PC-3 (cell line): ENCODE measurements at regions not wholly inside any gene's neighbourhood (a gene's known extent, or its start where the extent isn't known, plus 50 kb on each side); places are given as distances from the start of the nearest gene placed in this dataset.

Source experiments
- ATAC-seq: fragments of 200-7000 bp; cut with Tn5 transposase; 2 replicates; pipeline ENCODE4 v1.9.1; 2020; ENCODE audit warnings: mild to moderate bottlenecking, moderate library complexity
- BruUV-seq: library from RNA; stranded (reverse); fragments of 400-500 nt; replicated peaks from 2 replicates; lab custom pipeline; 2021; lab: Mats Ljungman, UMichigan
- CTCF ChIA-PET: fragments of 300-600 bp; sonication (Branson Sonifier 250); formaldehyde crosslinking; loops from one replicate; lab custom pipeline; 2022; ENCODE audit warnings: antibody characterized with exemption; lab: Charles Lee
- POLR2A ChIA-PET: fragments of 300-600 bp; sonication (Branson Sonifier 250); formaldehyde crosslinking; loops from one replicate; lab custom pipeline; 2022; ENCODE audit warnings: antibody characterized with exemption; ENCODE audit not compliant: unreplicated experiment; lab: Charles Lee
- DNase-seq: peaks from one replicate; pipeline ENCODE4 v3.0.0-alpha.2; 2015
- H2AFZ ChIP-seq: fragments of 300-600 bp; sonication (generic); 2 replicates; pipeline ENCODE4 v1.6.0; 2016; ENCODE audit warnings: antibody characterized with exemption, low read length
- H3F3A ChIP-seq: fragments of 300-600 bp; sonication (generic); one replicate; pipeline ENCODE4 v1.6.0; 2017; ENCODE audit warnings: antibody characterized with exemption, low read length, control low read depth, mild to moderate bottlenecking; ENCODE audit not compliant: unreplicated experiment
- H3K27ac ChIP-seq: fragments of 300-600 bp; sonication (generic); 2 replicates; pipeline ENCODE4 v1.5.1; 2016; ENCODE audit warnings: mild to moderate bottlenecking, low read length
- H3K27me3 ChIP-seq: fragments of 300-600 bp; sonication (generic); 2 replicates; pipeline ENCODE4 v1.6.1; 2016; ENCODE audit warnings: low read length, mixed read lengths
- H3K36me3 ChIP-seq: fragments of 300-600 bp; sonication (generic); 2 replicates; pipeline ENCODE4 v1.6.1; 2016; ENCODE audit warnings: low read depth, mixed run types, low read length, mixed read lengths
- H3K4me1 ChIP-seq: fragments of 300-600 bp; sonication (generic); 2 replicates; pipeline ENCODE4 v1.5.1; 2016; ENCODE audit warnings: low read length; ENCODE audit not compliant: insufficient read depth
- H3K4me2 ChIP-seq: fragments of 300-600 bp; sonication (generic); 2 replicates; pipeline ENCODE4 v1.6.0; 2016; ENCODE audit warnings: low read length
- H3K4me3 ChIP-seq: fragments of 300-600 bp; sonication (generic); 2 replicates; pipeline ENCODE4 v1.5.1; 2016; ENCODE audit warnings: mild to moderate bottlenecking, low read length, mixed read lengths
- H3K79me2 ChIP-seq: fragments of 300-600 bp; sonication (generic); 2 replicates; pipeline ENCODE4 v1.6.1; 2017; ENCODE audit warnings: low read length, mixed read lengths
- H3K9ac ChIP-seq: fragments of 300-600 bp; sonication (generic); 2 replicates; pipeline ENCODE4 v1.6.0; 2016; ENCODE audit warnings: mild to moderate bottlenecking, low read length
- H3K9me2 ChIP-seq: fragments of 300-600 bp; sonication (generic); replicated peaks from 2 replicates; pipeline ENCODE4 v1.6.1; 2016; ENCODE audit warnings: mixed run types, low read length, mixed read lengths
- H3K9me3 ChIP-seq: fragments of 300-600 bp; sonication (generic); 2 replicates; pipeline ENCODE4 v1.6.1; 2016; ENCODE audit warnings: low read length, mixed read lengths
- H4K20me1 ChIP-seq: fragments of 300-600 bp; sonication (generic); 2 replicates; pipeline ENCODE4 v1.6.1; 2016; ENCODE audit warnings: low read length, mixed read lengths
- CTCF ChIP-seq: fragments of 300-600 bp; sonication (generic); conservative IDR thresholded peaks from 2 replicates; pipeline ENCODE4 v1.5.1; 2017; ENCODE audit warnings: antibody characterized with exemption, low read depth, mild to moderate bottlenecking, low read length
- EZH2 ChIP-seq: fragments of 300-600 bp; sonication (generic); IDR thresholded peaks from one replicate; pipeline ENCODE4 v1.6.1; 2017; ENCODE audit warnings: antibody characterized with exemption, mild to moderate bottlenecking, low read length; ENCODE audit not compliant: unreplicated experiment
- EZH2phosphoT487 ChIP-seq: fragments of 300-600 bp; sonication (generic); IDR thresholded peaks from 2 replicates; pipeline ENCODE4 v1.6.1; 2018; ENCODE audit warnings: mild to moderate bottlenecking, antibody characterized with exemption, low read length, borderline replicate concordance
- intact Hi-C: fragments of 100-400 bp; cut with micrococcal nuclease; formaldehyde crosslinking; loops from 2 replicates; pipeline ENCODE4 v1.9.0; 2023

GRCh38 chr1:195915826-195916225 is 692.4 kb downstream of the KCNT2 start:
- CTCF ChIA-PET: no interaction called here

GRCh38 chr1:195909061-195909460 is 699.2 kb downstream of the KCNT2 start:
- no peaks in the 10 kb centered on the region for H3K9me3 ChIP-seq
- no peak for TF ChIP-seq EZH2
- no peak for TF ChIP-seq EZH2phosphoT487
- no peak for TF ChIP-seq CTCF
- CTCF ChIA-PET: no interaction called here
- H3K4me1 ChIP-seq: no peaks in the 10 kb centered on the region
- no peak overlapping the region for H3K4me3 ChIP-seq
- no peaks in the 10 kb centered on the region for H3K79me2 ChIP-seq
- ATAC-seq (no peak), DNase-seq (no peak)
- no peaks in the 10 kb centered on the region for H3F3A ChIP-seq
- H2AFZ ChIP-seq: no peak overlapping the region
- H3K36me3 ChIP-seq: no peaks in the 10 kb centered on the region
- POLR2A ChIA-PET: no interaction called here
- H3K27ac ChIP-seq: no peak overlapping the region
- no peaks in the 10 kb centered on the region for H4K20me1 ChIP-seq
- H3K4me2 ChIP-seq: no peak overlapping the region
- no TSS peak for BruUV-seq
- H3K9ac ChIP-seq: no peak overlapping the region
- H3K9me2 ChIP-seq: no peaks in the 10 kb centered on the region
- intact Hi-C loops: no loop called here
- no peaks in the 10 kb centered on the region for H3K27me3 ChIP-seq

More at GRCh38 chr1:195915826-195916225, 692.4 kb downstream of the KCNT2 start:
- Histone ChIP-seq H3K4me2 (no peak overlapping the region), H3K4me3 (no peak overlapping the region), H3K79me2 (no peaks in the 10 kb centered on the region), H3K9ac (no peak overlapping the region), H4K20me1 (no peaks in the 10 kb centered on the region), H3K36me3 (no peaks in the 10 kb centered on the region), H3K27ac (no peak overlapping the region), H3K27me3 (no peaks in the 10 kb centered on the region), H3K9me2 (no peaks in the 10 kb centered on the region), H3K9me3 (no peaks in the 10 kb centered on the region), H2AFZ (no peak overlapping the region), H3K4me1 (no peaks in the 10 kb centered on the region), H3F3A (no peaks in the 10 kb centered on the region)
- POLR2A ChIA-PET: no interaction called here
- DNase-seq (no peak), ATAC-seq (no peak)
- BruUV-seq: no TSS peak
- TF ChIP-seq EZH2phosphoT487 (no peak), EZH2 (no peak), CTCF (no peak)
- intact Hi-C loops: no loop called here

- TF ChIP-seq EZH2 (no peak), EZH2phosphoT487 (no peak), CTCF (no peak)
- no peak overlapping the region for H3K9ac ChIP-seq
- H3K27ac ChIP-seq: no peak overlapping the region
- intact Hi-C loops: no loop called here
- POLR2A ChIA-PET: no interaction called here
- H3K9me2 ChIP-seq: no peaks in the 10 kb centered on the region
- H3K4me3 ChIP-seq: no peak overlapping the region
- ATAC-seq (peak; percentile 27; the same call in 1 of the 2 replicates), DNase-seq (peak; percentile 4)
- H2AFZ ChIP-seq: no peak overlapping the region
- H3K27me3 ChIP-seq: no peaks in the 10 kb centered on the region
- no peak overlapping the region for H3K4me2 ChIP-seq
- H3K79me2 ChIP-seq: no peaks in the 10 kb centered on the region
- no TSS peak for BruUV-seq
- no peaks in the 10 kb centered on the region for H3K36me3 ChIP-seq
- H4K20me1 ChIP-seq: no peaks in the 10 kb centered on the region
- H3F3A ChIP-seq: no peaks in the 10 kb centered on the region
- no peaks in the 10 kb centered on the region for H3K4me1 ChIP-seq
- CTCF ChIA-PET: no interaction called here
- H3K9me3 ChIP-seq: no peaks in the 10 kb centered on the region
These were observed 700.1 kb downstream of the KCNT2 start for GRCh38 chr1:195908121-195908520.
